RWPE2 (cell line): ENCODE measurements at regions not wholly inside any gene's neighbourhood (a gene's known extent, or its start where the extent isn't known, plus 50 kb on each side); places are given as distances from the start of the nearest gene placed in this dataset.
"Not testable (repeated sequence)": the region's sequence is repeated elsewhere in the genome, so short reads cannot be mapped to it uniquely, and the experiment has no call there.

Experiments used
- ATAC-seq: fragments of 200-7000 bp; cut with Tn5 transposase; 3 replicates; pipeline ENCODE4 v1.9.1; 2021; ENCODE audit warnings: low read depth
- DNase-seq: peaks from one replicate; pipeline ENCODE4 v3.0.0-alpha.2; 2020; ENCODE audit warnings: low spot score
- H3K27ac ChIP-seq: fragments of 450-650 bp; 2 replicates; pipeline ENCODE4 v1.5.1; 2017; ENCODE audit warnings: mild to moderate bottlenecking; ENCODE audit not compliant: poor library complexity, severe bottlenecking
- H3K27me3 ChIP-seq: fragments of 250-450 bp; sonication (Bioruptor Pico); 2 replicates; pipeline ENCODE4 v1.5.1; 2021; ENCODE audit warnings: mild to moderate bottlenecking, moderate library complexity; ENCODE audit not compliant: insufficient read depth, poor library complexity, severe bottlenecking
- H3K36me3 ChIP-seq: fragments of 250-450 bp; sonication (Bioruptor Pico); 2 replicates; pipeline ENCODE4 v1.5.1; 2020; ENCODE audit warnings: low read depth, mild to moderate bottlenecking, moderate library complexity
- H3K4me1 ChIP-seq: fragments of 250-450 bp; sonication (Bioruptor Pico); 2 replicates; pipeline ENCODE4 v1.5.1; 2021; ENCODE audit warnings: mild to moderate bottlenecking, moderate library complexity; ENCODE audit not compliant: insufficient read depth, poor library complexity, severe bottlenecking
- H3K4me3 ChIP-seq: fragments of 250-450 bp; sonication (Bioruptor Pico); 2 replicates; pipeline ENCODE4 v1.5.1; 2021; ENCODE audit warnings: mild to moderate bottlenecking, moderate library complexity; ENCODE audit not compliant: severe bottlenecking
- H3K9me3 ChIP-seq: fragments of 250-450 bp; sonication (Bioruptor Pico); 2 replicates; pipeline ENCODE4 v1.5.1; 2021; ENCODE audit warnings: mild to moderate bottlenecking, moderate library complexity; ENCODE audit not compliant: severe bottlenecking
- TF ChIP-seq, protein P1 (sequence below): fragments of 450-650 bp; IDR thresholded peaks from one replicate; pipeline ENCODE4 v1.5.1; 2017; ENCODE audit warnings: mild to moderate bottlenecking, moderate library complexity; ENCODE audit not compliant: poor library complexity, severe bottlenecking

GRCh38 chr12:37666069-37666781 lies 650.3 kb upstream of the ALG10B start:
- TF ChIP-seq, protein P1, sequence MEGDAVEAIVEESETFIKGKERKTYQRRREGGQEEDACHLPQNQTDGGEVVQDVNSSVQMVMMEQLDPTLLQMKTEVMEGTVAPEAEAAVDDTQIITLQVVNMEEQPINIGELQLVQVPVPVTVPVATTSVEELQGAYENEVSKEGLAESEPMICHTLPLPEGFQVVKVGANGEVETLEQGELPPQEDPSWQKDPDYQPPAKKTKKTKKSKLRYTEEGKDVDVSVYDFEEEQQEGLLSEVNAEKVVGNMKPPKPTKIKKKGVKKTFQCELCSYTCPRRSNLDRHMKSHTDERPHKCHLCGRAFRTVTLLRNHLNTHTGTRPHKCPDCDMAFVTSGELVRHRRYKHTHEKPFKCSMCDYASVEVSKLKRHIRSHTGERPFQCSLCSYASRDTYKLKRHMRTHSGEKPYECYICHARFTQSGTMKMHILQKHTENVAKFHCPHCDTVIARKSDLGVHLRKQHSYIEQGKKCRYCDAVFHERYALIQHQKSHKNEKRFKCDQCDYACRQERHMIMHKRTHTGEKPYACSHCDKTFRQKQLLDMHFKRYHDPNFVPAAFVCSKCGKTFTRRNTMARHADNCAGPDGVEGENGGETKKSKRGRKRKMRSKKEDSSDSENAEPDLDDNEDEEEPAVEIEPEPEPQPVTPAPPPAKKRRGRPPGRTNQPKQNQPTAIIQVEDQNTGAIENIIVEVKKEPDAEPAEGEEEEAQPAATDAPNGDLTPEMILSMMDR, result no peak
- H3K27me3 ChIP-seq, result no peaks in the 10 kb centered on the region
- no peaks in the 10 kb centered on the region for H3K4me1 ChIP-seq
- no peaks in the 10 kb centered on the region for H3K9me3 ChIP-seq
- no peak overlapping the region for H3K4me3 ChIP-seq
- ATAC-seq, result no peak
- DNase-seq, result no peak
- H3K27ac ChIP-seq, result no peak overlapping the region
- H3K36me3 ChIP-seq, result no peaks in the 10 kb centered on the region

- not testable (repeated sequence) for H3K27ac ChIP-seq, H3K27me3 ChIP-seq, H3K4me3 ChIP-seq, H3K4me1 ChIP-seq, H3K9me3 ChIP-seq, H3K36me3 ChIP-seq, DNase-seq, ATAC-seq
- TF ChIP-seq, protein P1, result peak; percentile 20
Measured at GRCh38 chr12:37668557-37668956, 648.0 kb upstream of the ALG10B start.

DNA sequence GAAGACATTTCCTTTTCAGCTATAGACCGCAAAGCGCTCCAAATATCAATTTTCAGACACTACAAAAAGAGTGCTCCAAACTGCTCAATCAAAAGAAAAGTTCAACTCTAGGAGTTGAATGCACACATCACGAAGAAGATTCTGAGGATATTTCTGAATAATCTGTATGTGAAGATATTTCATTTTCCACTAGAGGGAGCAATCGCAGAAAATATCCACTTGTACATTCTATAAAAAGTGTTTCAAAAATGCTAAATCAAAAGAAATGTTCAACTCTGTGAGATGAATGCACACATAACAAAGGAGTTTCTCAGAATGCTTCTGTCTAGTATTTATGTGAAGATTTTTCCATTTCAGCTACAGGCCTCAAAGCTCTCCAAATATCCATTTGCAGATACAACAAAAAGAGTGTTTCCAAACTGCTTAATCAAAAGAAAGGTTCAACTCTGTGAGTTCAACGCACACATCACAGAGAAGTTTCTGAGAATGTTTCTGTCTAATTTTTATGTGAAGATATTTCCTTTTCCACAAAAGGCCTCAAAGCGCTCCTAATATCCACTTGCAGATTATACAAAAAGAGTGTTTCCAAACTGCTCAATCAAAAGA lies 643.8 kb upstream of the ALG10B start:
- Histone ChIP-seq H3K27me3 (no peaks in the 10 kb centered on the region), H3K4me1 (no peaks in the 10 kb centered on the region), H3K36me3 (no peaks in the 10 kb centered on the region), H3K9me3 (no peaks in the 10 kb centered on the region), H3K4me3 (no peak overlapping the region), H3K27ac (no peak overlapping the region)
- TF ChIP-seq, protein P1, result peak; percentile 54
- ATAC-seq, result no peak
- DNase-seq, result no peak

GRCh38 chr12:37720846-37721245 lies 595.7 kb upstream of the ALG10B start:
- Histone ChIP-seq H3K27me3 (no peaks in the 10 kb centered on the region), H3K36me3 (no peaks in the 10 kb centered on the region), H3K4me1 (no peaks in the 10 kb centered on the region), H3K4me3 (no peak overlapping the region), H3K9me3 (peaks cover 2% of the 10 kb centered on the region), H3K27ac (no peak overlapping the region)
- TF ChIP-seq, protein P1, result no peak
- DNase-seq (no peak), ATAC-seq (no peak)

DNA sequence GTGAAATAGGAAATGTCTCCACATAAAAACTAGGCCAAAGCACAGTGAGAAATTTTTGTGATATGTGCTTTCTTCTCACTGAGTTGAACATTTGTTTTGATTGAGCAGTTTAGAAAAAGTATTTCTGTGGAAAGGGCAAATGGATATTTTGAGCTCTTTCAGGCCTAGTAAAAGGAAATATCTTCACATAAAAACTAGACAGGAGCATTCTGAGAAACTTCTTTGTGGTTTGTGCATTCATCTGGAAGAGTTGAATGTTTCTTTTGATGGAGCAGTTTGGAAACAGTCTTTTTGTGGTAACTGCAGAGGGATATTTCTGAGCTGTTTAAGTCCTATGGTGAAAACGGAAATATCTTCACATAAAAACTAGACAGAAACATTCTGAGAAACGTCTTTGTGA lies 582.7 kb upstream of the ALG10B start:
- TF ChIP-seq, protein P1, result no peak
- Histone ChIP-seq H3K9me3 (peaks cover 2% of the 10 kb centered on the region), H3K36me3 (no peaks in the 10 kb centered on the region), H3K27ac (no peak overlapping the region), H3K27me3 (no peaks in the 10 kb centered on the region), H3K4me3 (no peak overlapping the region), H3K4me1 (no peaks in the 10 kb centered on the region)
- ATAC-seq (no peak), DNase-seq (no peak)
